Motor neuron (in vitro differentiated cells): ENCODE measurements at regions not wholly inside any gene's neighbourhood (a gene's known extent, or its start where the extent isn't known, plus 50 kb on each side); places are given as distances from the start of the nearest gene placed in this dataset.
"Not testable (repeated sequence)": the region's sequence is repeated elsewhere in the genome, so short reads cannot be mapped to it uniquely, and the experiment has no call there.

ENCODE experiments used
- ATAC-seq, 8 experiments: fragments of 200-7000 bp; cut with Tn5 transposase; replicated peaks in 6 of 8; 2 replicates each; pipeline ENCODE4 v1.8.0; 2021; ENCODE audit warnings: mild to moderate bottlenecking in 8 of 8, moderate library complexity in 8 of 8
- H3K27ac ChIP-seq, 2 donors: fragments of 250-450 bp; sonication (Bioruptor Pico); 2 replicates each; pipeline ENCODE4 v1.9.0; 2021; ENCODE audit warnings: antibody characterized with exemption in 2 of 2, mild to moderate bottlenecking in 2 of 2, moderate library complexity in 1 of 2
- H3K4me1 ChIP-seq, 2 donors: fragments of 250-450 bp; sonication (Bioruptor Pico); replicated peaks in 1 of 2; 2 replicates each; pipeline ENCODE4 v1.6.1; 2021; ENCODE audit warnings: antibody characterized with exemption in 2 of 2, mild to moderate bottlenecking in 2 of 2, moderate library complexity in 1 of 2
- H3K4me3 ChIP-seq, 5 donors: fragments of 250-450 bp; sonication (Bioruptor Pico); 2 replicates each; pipeline ENCODE4 v1.9.0; 2021; ENCODE audit warnings: antibody characterized with exemption in 5 of 5, mild to moderate bottlenecking in 5 of 5, moderate library complexity in 4 of 5
- WGBS, 10 experiments: fragments of 450-650 bp; shearing (Covaris generic); methylation state at CpG; one replicate each; pipeline ENCODE4 v1.0.0; 2022; 5-methylcytosine and 5-hydroxymethylcytosine counted together
- in situ Hi-C, 9 experiments: fragments of 400-800 bp; cut with MboI; loops; one replicate each; pipeline ENCODE4 v1.15.0; 2021; ENCODE audit warnings: low sequenced_read_pairs in 9 of 9, low pct_unique_long_range_greater_than_20kb in 2 of 9; ENCODE audit not compliant: unreplicated experiment in 9 of 9

GRCh38 chr6:139967497-139967896, 593.0 kb upstream of the CITED2 start:
- in situ Hi-C loops = no loop called here
- H3K4me1 ChIP-seq = peaks cover 0 to 4% of the 10 kb centered on the region in 2 donors
- no peak for ATAC-seq
- no peak overlapping the region for H3K4me3 ChIP-seq
- H3K27ac ChIP-seq = no peak overlapping the region

- Histone ChIP-seq H3K27ac (no peak overlapping the region), H3K4me1 (peaks cover 2 to 4% of the 10 kb centered on the region in 2 donors), H3K4me3 (no peak overlapping the region)
- ATAC-seq = no peak
- in situ Hi-C loops = no loop called here
Observed at GRCh38 chr6:139965393-139965792, 590.9 kb upstream of the CITED2 start.

- peaks cover 2 to 4% of the 10 kb centered on the region in 2 donors for H3K4me1 ChIP-seq
- no peak overlapping the region for H3K4me3 ChIP-seq
- no peak overlapping the region for H3K27ac ChIP-seq
- in situ Hi-C loops = no loop called here
- ATAC-seq = peak in 1 of 8 experiments; percentile 23
- 38 to 77% (median 65%) methylated on average over 1 to 6 of the region's 6 CpGs for WGBS, 10 experiments
Observed at GRCh38 chr6:139964737-139965136, 590.3 kb upstream of the CITED2 start.

GRCh38 chr6:139962654-139963347, 588.4 kb upstream of the CITED2 start:
- peak in 5 of 8 experiments; percentile 20 to 87 (median 47) for ATAC-seq
- no peak overlapping the region for H3K4me3 ChIP-seq
- in situ Hi-C loops = no loop called here
- no peak overlapping the region for H3K27ac ChIP-seq
- WGBS, 10 experiments = 82 to 100% (median 96%) methylated on average over 1 to 5 of the region's 6 CpGs; no CpG with 5 or more reads in 1 of the 10 experiments
- peaks cover 2 to 4% of the 10 kb centered on the region in 2 donors for H3K4me1 ChIP-seq

- WGBS, 10 experiments = 53 to 100% (median 88%) methylated on average over 2 of the region's 2 CpGs
- peaks cover 2 to 4% of the 10 kb centered on the region in 2 donors for H3K4me1 ChIP-seq
- H3K27ac ChIP-seq = no peak overlapping the region
- in situ Hi-C loops = no loop called here
- ATAC-seq = no peak
- no peak overlapping the region for H3K4me3 ChIP-seq
Observed at GRCh38 chr6:139961190-139961589, 586.7 kb upstream of the CITED2 start.

- H3K4me1 ChIP-seq = peaks cover 2 to 4% of the 10 kb centered on the region in 2 donors
- H3K4me3 ChIP-seq = no peak overlapping the region
- no peak overlapping the region for H3K27ac ChIP-seq
- 0 to 100% (median 66%) methylated on average over 1 to 2 of the region's 2 CpGs for WGBS, 10 experiments
- peak in 3 of 8 experiments; percentile 87 to 94 (median 90) for ATAC-seq
- in situ Hi-C loops = no loop called here
Observed at GRCh38 chr6:139960671-139961070, 586.2 kb upstream of the CITED2 start.

- H3K4me3 ChIP-seq = no peak overlapping the region
- H3K4me1 ChIP-seq = peaks cover 0 to 7% of the 10 kb centered on the region in 2 donors
- no peak for ATAC-seq
- H3K27ac ChIP-seq = no peak overlapping the region
- in situ Hi-C loops = no loop called here
- 72 to 100% (median 91%) methylated on average over 1 to 2 of the region's 2 CpGs for WGBS, 10 experiments
Observed at GRCh38 chr6:139955366-139956155, 581.1 kb upstream of the CITED2 start.

GRCh38 chr6:139954463-139955071, 580.1 kb upstream of the CITED2 start:
- Histone ChIP-seq H3K4me1 (peaks cover 0 to 7% of the 10 kb centered on the region in 2 donors), H3K4me3 (no peak overlapping the region), H3K27ac (no peak overlapping the region)
- ATAC-seq = no peak
- in situ Hi-C loops = no loop called here

- H3K27ac ChIP-seq, H3K4me3 ChIP-seq, H3K4me1 ChIP-seq, in situ Hi-C loops, ATAC-seq: not testable (repeated sequence)
- 82 to 100% (median 96%) methylated on average over 2 to 9 of the region's 11 CpGs; no CpG with 5 or more reads in 1 of the 10 experiments for WGBS, 10 experiments
Observed at GRCh38 chr6:139953780-139954179, 579.3 kb upstream of the CITED2 start.

GRCh38 chr6:139951172-139951571, 576.7 kb upstream of the CITED2 start:
- Histone ChIP-seq H3K4me1 (peaks cover 0 to 7% of the 10 kb centered on the region in 2 donors), H3K4me3 (no peak overlapping the region), H3K27ac (no peak overlapping the region)
- no peak for ATAC-seq
- in situ Hi-C loops = no loop called here
- 43 to 100% (median 60%) methylated on average over 1 to 3 of the region's 3 CpGs for WGBS, 10 experiments

- Histone ChIP-seq H3K4me3 (no peak overlapping the region), H3K27ac (no peak overlapping the region), H3K4me1 (peaks cover 5 to 9% of the 10 kb centered on the region in 2 donors)
- no peak for ATAC-seq
- WGBS, 10 experiments = 57 to 100% (median 87%) methylated on average over 1 to 2 of the region's 2 CpGs; no CpG with 5 or more reads in 2 of the 10 experiments
- in situ Hi-C loops = no loop called here
Observed at GRCh38 chr6:139944976-139945375, 570.5 kb upstream of the CITED2 start.

GRCh38 chr6:139944131-139944530, 569.7 kb upstream of the CITED2 start:
- ATAC-seq = no peak
- H3K27ac ChIP-seq = no peak overlapping the region
- 10 to 69% (median 55%) methylated on average over 2 to 3 of the region's 3 CpGs; no CpG with 5 or more reads in 2 of the 10 experiments for WGBS, 10 experiments
- no peak overlapping the region for H3K4me3 ChIP-seq
- in situ Hi-C loops = no loop called here
- H3K4me1 ChIP-seq = peaks cover 10 to 17% of the 10 kb centered on the region in 2 donors

GRCh38 chr6:139943391-139943790, 568.9 kb upstream of the CITED2 start:
- in situ Hi-C loops = no loop called here
- no peak overlapping the region for H3K4me3 ChIP-seq
- ATAC-seq = peak in 2 of 8 experiments; percentile 24 to 52
- no peak overlapping the region for H3K27ac ChIP-seq
- peaks cover 16 to 21% of the 10 kb centered on the region in 2 donors for H3K4me1 ChIP-seq
